GM13977 (cell line): ENCODE measurements at regions not wholly inside any gene's neighbourhood (a gene's known extent, or its start where the extent isn't known, plus 50 kb on each side); places are given as distances from the start of the nearest gene placed in this dataset.
"Not testable (repeated sequence)": the region's sequence is repeated elsewhere in the genome, so short reads cannot be mapped to it uniquely, and the experiment has no call there.

Experiments
- DNase-seq: peaks from one replicate; pipeline ENCODE4 v3.0.0; 2012; ENCODE audit warnings: low spot score
- CTCF ChIP-seq: IDR thresholded peaks from 2 replicates; pipeline ENCODE4 v1.5.1; 2012; ENCODE audit warnings: mild to moderate bottlenecking, control low read depth; ENCODE audit not compliant: insufficient read depth; ENCODE audit errors: extremely low read depth, missing control alignments
- in situ Hi-C: fragments of 300-500 bp; cut with MboI; formaldehyde crosslinking; loops from one replicate; pipeline ENCODE4 v1.12.0; 2022; ENCODE audit warnings: low sequenced_read_pairs, low pct_unique_long_range_greater_than_20kb, mixed read lengths, inconsistent platforms; ENCODE audit not compliant: unreplicated experiment

DNA sequence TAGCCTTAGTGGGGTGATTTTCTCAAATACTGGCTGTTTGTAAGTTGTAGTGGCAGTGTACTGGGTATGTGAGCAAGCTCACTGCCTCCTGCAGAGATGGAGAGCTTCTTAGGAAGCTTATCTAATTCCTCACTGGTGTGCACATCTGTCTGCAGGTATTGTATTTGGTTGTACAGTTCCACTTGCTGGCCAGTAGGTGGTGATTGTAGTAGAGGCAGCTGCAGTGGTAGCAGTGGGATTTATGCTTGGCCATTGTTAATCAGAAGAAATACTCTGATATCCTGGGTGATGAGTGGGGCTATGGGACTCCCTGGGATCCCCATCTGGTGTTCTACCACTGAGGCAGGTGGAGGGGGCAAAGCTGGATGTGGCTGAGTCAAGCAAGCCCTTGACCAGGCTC lies 276.1 kb upstream of the SPAG17 start:
- in situ Hi-C loops, result no loop called here

GRCh38 chr1:118459871-118460270 lies 274.8 kb upstream of the SPAG17 start:
- DNase-seq, result no peak
- TF ChIP-seq CTCF, result no peak
- in situ Hi-C loops, result no loop called here

More for the DNA sequence above, 276.1 kb upstream of the SPAG17 start:
- peak; percentile 12 for TF ChIP-seq CTCF
- DNase-seq, result no peak

- DNase-seq, in situ Hi-C loops: not testable (repeated sequence)
These were observed 268.8 kb upstream of the SPAG17 start for GRCh38 chr1:118453856-118454255.

DNA sequence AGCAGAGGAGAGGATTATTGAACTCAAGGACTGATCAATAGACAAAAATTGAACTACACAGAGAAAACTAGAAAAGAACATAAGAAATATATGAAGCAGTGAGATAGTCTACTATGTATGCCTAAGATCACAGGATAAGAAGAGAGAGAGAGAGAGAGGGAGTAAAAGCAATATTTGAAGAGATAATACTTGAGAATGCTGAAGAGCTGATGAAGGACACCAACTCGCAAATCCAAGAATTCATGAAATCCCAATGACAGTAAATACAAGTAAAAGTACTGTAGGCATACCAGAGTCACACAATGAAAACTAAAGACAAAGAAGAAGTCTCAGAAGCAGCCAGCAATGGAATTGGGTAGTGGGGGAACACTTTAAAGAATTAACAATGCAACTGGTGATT lies 260.1 kb upstream of the SPAG17 start:
- no peak for TF ChIP-seq CTCF
- in situ Hi-C loops, result no loop called here
- no peak for DNase-seq

GRCh38 chr1:118442214-118442613 lies 257.2 kb upstream of the SPAG17 start:
- TF ChIP-seq CTCF, result no peak
- DNase-seq, result no peak
- in situ Hi-C loops, result no loop called here

DNA sequence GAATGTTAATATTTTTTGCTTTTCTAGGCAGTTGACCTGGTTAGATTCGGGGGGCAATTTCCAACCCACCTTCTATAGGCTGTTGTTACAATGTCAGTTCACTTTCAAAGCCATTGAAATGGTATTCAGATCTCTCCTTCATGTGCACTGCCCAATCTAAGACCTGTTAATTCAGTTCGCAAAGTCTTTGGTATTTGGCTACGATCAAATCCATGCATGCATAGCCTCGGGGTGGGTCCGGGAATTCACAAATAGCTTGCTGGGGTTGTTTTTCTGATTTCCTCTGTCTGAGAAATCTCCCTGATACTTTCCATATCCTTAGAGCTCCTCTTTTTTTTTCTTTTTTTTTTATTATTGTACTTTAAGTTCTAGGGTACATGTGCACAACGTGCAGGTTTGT lies 252.6 kb upstream of the SPAG17 start:
- in situ Hi-C loops, result no loop called here
- no peak for DNase-seq
- no peak for TF ChIP-seq CTCF

DNA sequence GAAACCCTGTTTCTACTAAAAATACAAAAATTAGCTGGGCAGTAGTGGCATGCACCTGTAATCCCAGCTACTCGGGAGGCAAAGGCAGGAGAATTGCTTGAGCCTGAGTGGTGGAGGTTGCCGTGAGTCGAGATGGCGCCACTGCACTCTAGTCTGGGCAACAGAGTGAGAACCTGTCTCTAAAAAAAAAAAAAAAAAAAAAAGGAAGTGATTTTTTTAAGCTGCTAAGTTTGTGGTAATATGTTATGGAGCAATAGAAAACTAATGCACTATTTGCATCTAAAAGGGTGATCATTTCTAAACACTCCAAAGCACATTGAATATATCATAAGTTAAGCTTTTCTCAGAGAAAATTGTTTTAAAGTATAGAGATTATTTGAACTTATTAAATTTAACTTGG lies 244.8 kb upstream of the SPAG17 start:
- TF ChIP-seq CTCF, result no peak
- DNase-seq, result no peak
- in situ Hi-C loops, result no loop called here
